WTC11 (cell line): ENCODE measurements at regions not wholly inside any gene's neighbourhood (a gene's known extent, or its start where the extent isn't known, plus 50 kb on each side); places are given as distances from the start of the nearest gene placed in this dataset.

Experiments used
- CTCF ChIP-seq: fragments of 200-600 bp; IDR thresholded peaks from 2 replicates; pipeline ENCODE4 v1.8.0; 2022; ENCODE audit warnings: antibody characterized with exemption
- ELF4 ChIP-seq: sonication (generic); formaldehyde crosslinking; IDR thresholded peaks from 2 replicates; pipeline ENCODE4 v1.8.1; 2022; ENCODE audit warnings: low read depth, mild to moderate bottlenecking, moderate library complexity, missing genetic modification reagents
- FOXK1 ChIP-seq: sonication (generic); formaldehyde crosslinking; IDR thresholded peaks from 2 replicates; pipeline ENCODE4 v1.8.0; 2022; ENCODE audit warnings: mild to moderate bottlenecking, moderate library complexity, missing genetic modification reagents
- HMGA2 ChIP-seq: fragments of 250-450 bp; sonication (Bioruptor Pico); IDR thresholded peaks from 2 replicates; pipeline ENCODE4 v1.4.0; 2021; ENCODE audit warnings: mild to moderate bottlenecking, moderate library complexity
- IRF1 ChIP-seq: sonication (generic); formaldehyde crosslinking; IDR thresholded peaks from 2 replicates; pipeline ENCODE4 v1.8.0; 2023; ENCODE audit warnings: missing genetic modification reagents
- KAT7 ChIP-seq: sonication (generic); formaldehyde crosslinking; IDR thresholded peaks from 2 replicates; pipeline ENCODE4 v1.8.1; 2023; ENCODE audit warnings: missing genetic modification reagents, mild to moderate bottlenecking, borderline replicate concordance
- MYBL2 ChIP-seq: sonication (generic); formaldehyde crosslinking; IDR thresholded peaks from 2 replicates; pipeline ENCODE4 v1.8.1; 2023; ENCODE audit warnings: mild to moderate bottlenecking, moderate library complexity, missing genetic modification reagents
- NR2C2 ChIP-seq: sonication (generic); formaldehyde crosslinking; IDR thresholded peaks from 2 replicates; pipeline ENCODE4 v1.8.0; 2022; ENCODE audit warnings: mild to moderate bottlenecking, missing genetic modification reagents
- NR3C1 ChIP-seq: sonication (generic); formaldehyde crosslinking; conservative IDR thresholded peaks from 2 replicates; pipeline ENCODE4 v1.8.1; 2023; ENCODE audit warnings: low read depth, mild to moderate bottlenecking, missing genetic modification reagents
- RELA ChIP-seq: sonication (generic); formaldehyde crosslinking; IDR thresholded peaks from 2 replicates; pipeline ENCODE4 v1.8.1; 2022; ENCODE audit warnings: missing genetic modification reagents, mild to moderate bottlenecking, borderline replicate concordance
- TP53 ChIP-seq: sonication (generic); formaldehyde crosslinking; IDR thresholded peaks from 2 replicates; pipeline ENCODE4 v1.8.1; 2023; ENCODE audit warnings: mild to moderate bottlenecking, missing genetic modification reagents
- ZBTB21 ChIP-seq: sonication (generic); formaldehyde crosslinking; IDR thresholded peaks from 2 replicates; pipeline ENCODE4 v1.8.1; 2023; ENCODE audit warnings: mild to moderate bottlenecking, missing genetic modification reagents, borderline replicate concordance
- ZMAT4 ChIP-seq: fragments of 250-450 bp; sonication (Bioruptor Pico); IDR thresholded peaks from 2 replicates; pipeline ENCODE4 v1.9.0; 2021; ENCODE audit warnings: mild to moderate bottlenecking
- ZNF138 ChIP-seq: sonication (generic); formaldehyde crosslinking; conservative IDR thresholded peaks from 2 replicates; pipeline ENCODE4 v1.8.1; 2022; ENCODE audit warnings: mild to moderate bottlenecking, moderate library complexity, missing genetic modification reagents
- ZNF219 ChIP-seq: sonication (generic); formaldehyde crosslinking; IDR thresholded peaks from 2 replicates; pipeline ENCODE4 v1.8.0; 2023; ENCODE audit warnings: missing genetic modification reagents, mild to moderate bottlenecking, borderline replicate concordance
- ZNF263 ChIP-seq: sonication (generic); formaldehyde crosslinking; IDR thresholded peaks from 2 replicates; pipeline ENCODE4 v1.8.1; 2022; ENCODE audit warnings: low read depth, mild to moderate bottlenecking, moderate library complexity, missing genetic modification reagents
- ZNF423 ChIP-seq: fragments of 250-450 bp; sonication (Bioruptor Pico); IDR thresholded peaks from 2 replicates; pipeline ENCODE4 v2.1.2; 2022; ENCODE audit warnings: mild to moderate bottlenecking, moderate library complexity
- TF ChIP-seq, protein P1 (sequence below): sonication (generic); formaldehyde crosslinking; IDR thresholded peaks from 2 replicates; pipeline ENCODE4 v1.8.0; 2023; ENCODE audit warnings: missing genetic modification reagents, mild to moderate bottlenecking, borderline replicate concordance
- TF ChIP-seq, protein P2 (sequence below): sonication (generic); formaldehyde crosslinking; IDR thresholded peaks from 2 replicates; pipeline ENCODE4 v1.8.1; 2022; ENCODE audit warnings: missing genetic modification reagents, borderline replicate concordance
- TF ChIP-seq, protein P3 (sequence below): sonication (generic); formaldehyde crosslinking; IDR thresholded peaks from 2 replicates; pipeline ENCODE4 v1.8.1; 2023; ENCODE audit warnings: mild to moderate bottlenecking, missing genetic modification reagents
- TF ChIP-seq, protein P4 (sequence below): sonication (generic); formaldehyde crosslinking; IDR thresholded peaks from 2 replicates; pipeline ENCODE4 v1.8.1; 2022; ENCODE audit warnings: mild to moderate bottlenecking, moderate library complexity, missing genetic modification reagents

DNA sequence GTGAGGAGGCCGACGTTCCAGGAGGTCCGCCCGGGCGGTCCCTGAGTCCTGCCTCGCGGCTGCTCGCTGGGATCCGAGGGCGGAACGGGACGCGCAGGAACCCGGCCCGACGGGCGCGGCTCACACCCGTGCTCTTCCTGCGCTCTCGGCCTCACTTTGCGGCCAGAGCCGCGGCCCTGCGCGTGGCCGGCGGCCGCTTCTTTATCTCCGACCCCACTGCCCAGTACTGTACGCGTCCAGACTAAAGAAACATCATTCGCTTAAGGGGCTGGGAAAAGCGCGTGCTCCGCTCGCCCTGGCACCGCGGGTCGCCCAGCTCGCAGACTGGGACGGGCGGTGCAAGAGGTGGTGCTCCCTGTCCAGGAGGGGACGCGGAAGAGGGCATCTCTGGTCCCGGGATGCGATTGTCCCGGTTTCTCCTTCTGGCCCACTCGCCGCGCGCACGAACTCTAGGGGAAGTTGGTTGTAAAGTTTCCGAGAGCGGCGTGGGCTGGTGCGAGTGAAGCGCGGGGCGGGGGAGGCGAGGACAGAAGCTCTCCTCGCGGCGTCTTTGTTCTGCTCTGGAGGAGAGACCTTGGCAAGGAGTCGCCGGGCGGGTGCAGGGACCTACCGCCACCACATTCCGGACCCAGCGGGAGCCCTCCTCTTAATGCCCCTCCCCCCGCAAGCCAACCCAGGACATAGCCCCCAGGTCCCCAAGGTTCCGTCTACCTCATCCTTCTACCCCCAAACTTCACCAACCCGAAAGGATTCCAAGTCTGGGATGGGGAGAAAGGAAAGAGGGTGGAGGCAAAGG is 71.0 kb downstream of the SOX4 start (continued):
- no peak for TF ChIP-seq CTCF
- TF ChIP-seq, protein P1, sequence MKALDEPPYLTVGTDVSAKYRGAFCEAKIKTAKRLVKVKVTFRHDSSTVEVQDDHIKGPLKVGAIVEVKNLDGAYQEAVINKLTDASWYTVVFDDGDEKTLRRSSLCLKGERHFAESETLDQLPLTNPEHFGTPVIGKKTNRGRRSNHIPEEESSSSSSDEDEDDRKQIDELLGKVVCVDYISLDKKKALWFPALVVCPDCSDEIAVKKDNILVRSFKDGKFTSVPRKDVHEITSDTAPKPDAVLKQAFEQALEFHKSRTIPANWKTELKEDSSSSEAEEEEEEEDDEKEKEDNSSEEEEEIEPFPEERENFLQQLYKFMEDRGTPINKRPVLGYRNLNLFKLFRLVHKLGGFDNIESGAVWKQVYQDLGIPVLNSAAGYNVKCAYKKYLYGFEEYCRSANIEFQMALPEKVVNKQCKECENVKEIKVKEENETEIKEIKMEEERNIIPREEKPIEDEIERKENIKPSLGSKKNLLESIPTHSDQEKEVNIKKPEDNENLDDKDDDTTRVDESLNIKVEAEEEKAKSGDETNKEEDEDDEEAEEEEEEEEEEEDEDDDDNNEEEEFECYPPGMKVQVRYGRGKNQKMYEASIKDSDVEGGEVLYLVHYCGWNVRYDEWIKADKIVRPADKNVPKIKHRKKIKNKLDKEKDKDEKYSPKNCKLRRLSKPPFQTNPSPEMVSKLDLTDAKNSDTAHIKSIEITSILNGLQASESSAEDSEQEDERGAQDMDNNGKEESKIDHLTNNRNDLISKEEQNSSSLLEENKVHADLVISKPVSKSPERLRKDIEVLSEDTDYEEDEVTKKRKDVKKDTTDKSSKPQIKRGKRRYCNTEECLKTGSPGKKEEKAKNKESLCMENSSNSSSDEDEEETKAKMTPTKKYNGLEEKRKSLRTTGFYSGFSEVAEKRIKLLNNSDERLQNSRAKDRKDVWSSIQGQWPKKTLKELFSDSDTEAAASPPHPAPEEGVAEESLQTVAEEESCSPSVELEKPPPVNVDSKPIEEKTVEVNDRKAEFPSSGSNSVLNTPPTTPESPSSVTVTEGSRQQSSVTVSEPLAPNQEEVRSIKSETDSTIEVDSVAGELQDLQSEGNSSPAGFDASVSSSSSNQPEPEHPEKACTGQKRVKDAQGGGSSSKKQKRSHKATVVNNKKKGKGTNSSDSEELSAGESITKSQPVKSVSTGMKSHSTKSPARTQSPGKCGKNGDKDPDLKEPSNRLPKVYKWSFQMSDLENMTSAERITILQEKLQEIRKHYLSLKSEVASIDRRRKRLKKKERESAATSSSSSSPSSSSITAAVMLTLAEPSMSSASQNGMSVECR (CRISPR knock-in tag): no peak; the same call in 1 of the 2 replicates
- TF ChIP-seq, protein P2, sequence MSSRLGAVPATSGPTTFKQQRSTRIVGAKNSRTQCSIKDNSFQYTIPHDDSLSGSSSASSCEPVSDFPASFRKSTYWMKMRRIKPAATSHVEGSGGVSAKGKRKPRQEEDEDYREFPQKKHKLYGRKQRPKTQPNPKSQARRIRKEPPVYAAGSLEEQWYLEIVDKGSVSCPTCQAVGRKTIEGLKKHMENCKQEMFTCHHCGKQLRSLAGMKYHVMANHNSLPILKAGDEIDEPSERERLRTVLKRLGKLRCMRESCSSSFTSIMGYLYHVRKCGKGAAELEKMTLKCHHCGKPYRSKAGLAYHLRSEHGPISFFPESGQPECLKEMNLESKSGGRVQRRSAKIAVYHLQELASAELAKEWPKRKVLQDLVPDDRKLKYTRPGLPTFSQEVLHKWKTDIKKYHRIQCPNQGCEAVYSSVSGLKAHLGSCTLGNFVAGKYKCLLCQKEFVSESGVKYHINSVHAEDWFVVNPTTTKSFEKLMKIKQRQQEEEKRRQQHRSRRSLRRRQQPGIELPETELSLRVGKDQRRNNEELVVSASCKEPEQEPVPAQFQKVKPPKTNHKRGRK (CRISPR knock-in tag): no peak
- no peak for TF ChIP-seq TP53 (CRISPR knock-in tag)
- TF ChIP-seq ZNF423 (CRISPR knock-in tag): peak; percentile 89
- no peak for TF ChIP-seq ZMAT4 (CRISPR knock-in tag)
- TF ChIP-seq HMGA2: no peak
- TF ChIP-seq ZNF219 (CRISPR knock-in tag): 0 out of 2 replicates have a peak, but pooled peaks have one; percentile 75
- TF ChIP-seq ZNF138 (CRISPR knock-in tag): 0 out of 2 replicates have a peak, but pooled peaks have one; percentile 12
- 0 out of 2 replicates have a peak, but pooled peaks have one; percentile 89 for TF ChIP-seq RELA (CRISPR knock-in tag)
- TF ChIP-seq ZNF263 (CRISPR knock-in tag): peak; percentile 70; the same call in 1 of the 2 replicates
- TF ChIP-seq NR3C1 (CRISPR knock-in tag): no peak
- peak; percentile 98; the same call in 1 of the 2 replicates for TF ChIP-seq KAT7 (CRISPR knock-in tag)
- TF ChIP-seq MYBL2 (CRISPR knock-in tag): no peak
- no peak for TF ChIP-seq IRF1 (CRISPR knock-in tag)
- TF ChIP-seq FOXK1 (CRISPR knock-in tag): no peak
- 0 out of 2 replicates have a peak, but pooled peaks have one; percentile 7 for TF ChIP-seq ZBTB21 (CRISPR knock-in tag)
- TF ChIP-seq, protein P3, sequence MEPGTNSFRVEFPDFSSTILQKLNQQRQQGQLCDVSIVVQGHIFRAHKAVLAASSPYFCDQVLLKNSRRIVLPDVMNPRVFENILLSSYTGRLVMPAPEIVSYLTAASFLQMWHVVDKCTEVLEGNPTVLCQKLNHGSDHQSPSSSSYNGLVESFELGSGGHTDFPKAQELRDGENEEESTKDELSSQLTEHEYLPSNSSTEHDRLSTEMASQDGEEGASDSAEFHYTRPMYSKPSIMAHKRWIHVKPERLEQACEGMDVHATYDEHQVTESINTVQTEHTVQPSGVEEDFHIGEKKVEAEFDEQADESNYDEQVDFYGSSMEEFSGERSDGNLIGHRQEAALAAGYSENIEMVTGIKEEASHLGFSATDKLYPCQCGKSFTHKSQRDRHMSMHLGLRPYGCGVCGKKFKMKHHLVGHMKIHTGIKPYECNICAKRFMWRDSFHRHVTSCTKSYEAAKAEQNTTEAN (CRISPR knock-in tag): no peak; the same call in 1 of the 2 replicates
- no peak for TF ChIP-seq NR2C2 (CRISPR knock-in tag)
- 0 out of 2 replicates have a peak, but pooled peaks have one; percentile 12 for TF ChIP-seq ELF4 (CRISPR knock-in tag)
- TF ChIP-seq, protein P4, sequence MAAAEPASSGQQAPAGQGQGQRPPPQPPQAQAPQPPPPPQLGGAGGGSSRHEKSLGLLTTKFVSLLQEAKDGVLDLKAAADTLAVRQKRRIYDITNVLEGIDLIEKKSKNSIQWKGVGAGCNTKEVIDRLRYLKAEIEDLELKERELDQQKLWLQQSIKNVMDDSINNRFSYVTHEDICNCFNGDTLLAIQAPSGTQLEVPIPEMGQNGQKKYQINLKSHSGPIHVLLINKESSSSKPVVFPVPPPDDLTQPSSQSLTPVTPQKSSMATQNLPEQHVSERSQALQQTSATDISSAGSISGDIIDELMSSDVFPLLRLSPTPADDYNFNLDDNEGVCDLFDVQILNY (CRISPR knock-in tag): no peak
